BE2C (cell line): ENCODE measurements at regions not wholly inside any gene's neighbourhood (a gene's known extent, or its start where the extent isn't known, plus 50 kb on each side); places are given as distances from the start of the nearest gene placed in this dataset.

ENCODE experiments used
- DNase-seq: peaks from one replicate; pipeline ENCODE4 v3.0.0-alpha.2; 2020
- H3K27me3 ChIP-seq: fragments of 250-450 bp; sonication (Bioruptor Pico); 2 replicates; pipeline ENCODE4 v1.5.1; 2020; ENCODE audit warnings: mild to moderate bottlenecking
- H3K36me3 ChIP-seq: fragments of 250-450 bp; sonication (Bioruptor Pico); 2 replicates; pipeline ENCODE4 v1.5.1; 2020; ENCODE audit warnings: mild to moderate bottlenecking
- H3K4me1 ChIP-seq: fragments of 250-450 bp; sonication (Bioruptor Pico); 2 replicates; pipeline ENCODE4 v1.5.1; 2020
- H3K4me3 ChIP-seq: 2 replicates; pipeline ENCODE4 v1.5.1; 2011; ENCODE audit warnings: low read depth, low read length
- H3K9me3 ChIP-seq: fragments of 250-450 bp; sonication (Bioruptor Pico); 2 replicates; pipeline ENCODE4 v1.5.1; 2020
- TF ChIP-seq, protein P1 (sequence below): IDR thresholded peaks from 2 replicates; pipeline ENCODE4 v1.5.1; 2012; ENCODE audit warnings: mild to moderate bottlenecking, low read depth, low read length

GRCh38 chr3:44058868-44059203 lies 182.8 kb upstream of the TOPAZ1 start:
- Histone ChIP-seq H3K9me3 (no peaks in the 10 kb centered on the region), H3K4me3 (no peak overlapping the region), H3K27me3 (no peaks in the 10 kb centered on the region), H3K4me1 (no peaks in the 10 kb centered on the region), H3K36me3 (no peaks in the 10 kb centered on the region)
- DNase-seq: no peak
- TF ChIP-seq, protein P1, sequence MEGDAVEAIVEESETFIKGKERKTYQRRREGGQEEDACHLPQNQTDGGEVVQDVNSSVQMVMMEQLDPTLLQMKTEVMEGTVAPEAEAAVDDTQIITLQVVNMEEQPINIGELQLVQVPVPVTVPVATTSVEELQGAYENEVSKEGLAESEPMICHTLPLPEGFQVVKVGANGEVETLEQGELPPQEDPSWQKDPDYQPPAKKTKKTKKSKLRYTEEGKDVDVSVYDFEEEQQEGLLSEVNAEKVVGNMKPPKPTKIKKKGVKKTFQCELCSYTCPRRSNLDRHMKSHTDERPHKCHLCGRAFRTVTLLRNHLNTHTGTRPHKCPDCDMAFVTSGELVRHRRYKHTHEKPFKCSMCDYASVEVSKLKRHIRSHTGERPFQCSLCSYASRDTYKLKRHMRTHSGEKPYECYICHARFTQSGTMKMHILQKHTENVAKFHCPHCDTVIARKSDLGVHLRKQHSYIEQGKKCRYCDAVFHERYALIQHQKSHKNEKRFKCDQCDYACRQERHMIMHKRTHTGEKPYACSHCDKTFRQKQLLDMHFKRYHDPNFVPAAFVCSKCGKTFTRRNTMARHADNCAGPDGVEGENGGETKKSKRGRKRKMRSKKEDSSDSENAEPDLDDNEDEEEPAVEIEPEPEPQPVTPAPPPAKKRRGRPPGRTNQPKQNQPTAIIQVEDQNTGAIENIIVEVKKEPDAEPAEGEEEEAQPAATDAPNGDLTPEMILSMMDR: no peak

DNA sequence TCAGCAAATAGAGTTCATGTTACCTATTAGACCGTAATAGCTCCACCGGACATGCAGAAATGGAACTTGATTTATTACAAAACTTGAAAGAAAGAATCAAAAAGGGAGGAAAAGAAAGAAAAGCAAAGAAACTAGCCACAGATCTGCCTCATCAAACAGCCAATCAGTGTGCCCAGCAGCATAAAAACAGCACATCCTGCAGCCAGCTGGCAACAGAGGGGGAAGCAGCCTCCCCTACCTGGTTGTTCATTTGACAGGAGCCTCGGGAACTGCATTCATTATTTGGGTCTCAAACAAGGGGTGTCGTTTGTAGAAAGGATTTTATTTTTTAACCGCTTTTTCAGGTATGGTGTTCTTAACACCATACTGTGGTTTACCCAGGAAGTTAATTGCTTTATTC lies 181.5 kb upstream of the TOPAZ1 start:
- H3K36me3 ChIP-seq: no peaks in the 10 kb centered on the region
- no peaks in the 10 kb centered on the region for H3K4me1 ChIP-seq
- TF ChIP-seq, protein P1: no peak
- no peaks in the 10 kb centered on the region for H3K9me3 ChIP-seq
- no peak for DNase-seq
- H3K27me3 ChIP-seq: no peaks in the 10 kb centered on the region
- H3K4me3 ChIP-seq: no peak overlapping the region

DNA sequence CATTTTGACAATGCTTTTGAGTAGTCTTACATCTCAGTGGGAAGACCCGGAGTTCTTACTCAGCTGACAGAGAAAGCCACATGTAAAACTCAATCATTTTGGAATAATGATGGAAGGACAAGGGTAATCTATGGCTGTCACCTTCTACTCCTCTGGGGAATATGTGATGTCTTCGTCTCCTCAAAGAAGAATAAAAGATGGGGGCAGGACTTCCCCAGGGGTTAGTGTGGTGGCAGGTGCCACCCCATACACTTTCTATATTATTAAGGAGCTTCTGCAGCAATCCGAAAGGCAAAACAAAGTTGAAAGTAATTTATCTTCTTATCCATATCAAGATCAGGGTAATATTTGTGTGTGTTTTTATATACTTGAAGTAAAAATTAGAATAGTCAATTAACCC lies 180.4 kb upstream of the TOPAZ1 start:
- no peaks in the 10 kb centered on the region for H3K36me3 ChIP-seq
- H3K9me3 ChIP-seq: no peaks in the 10 kb centered on the region
- H3K4me1 ChIP-seq: no peaks in the 10 kb centered on the region
- TF ChIP-seq, protein P1: no peak
- H3K4me3 ChIP-seq: no peak overlapping the region
- no peak for DNase-seq
- H3K27me3 ChIP-seq: no peaks in the 10 kb centered on the region

- Histone ChIP-seq H3K4me1 (no peaks in the 10 kb centered on the region), H3K36me3 (no peaks in the 10 kb centered on the region), H3K27me3 (no peaks in the 10 kb centered on the region), H3K9me3 (no peaks in the 10 kb centered on the region), H3K4me3 (no peak overlapping the region)
- TF ChIP-seq, protein P1: no peak
- no peak for DNase-seq
These were observed 179.7 kb upstream of the TOPAZ1 start for GRCh38 chr3:44061961-44062360.

DNA sequence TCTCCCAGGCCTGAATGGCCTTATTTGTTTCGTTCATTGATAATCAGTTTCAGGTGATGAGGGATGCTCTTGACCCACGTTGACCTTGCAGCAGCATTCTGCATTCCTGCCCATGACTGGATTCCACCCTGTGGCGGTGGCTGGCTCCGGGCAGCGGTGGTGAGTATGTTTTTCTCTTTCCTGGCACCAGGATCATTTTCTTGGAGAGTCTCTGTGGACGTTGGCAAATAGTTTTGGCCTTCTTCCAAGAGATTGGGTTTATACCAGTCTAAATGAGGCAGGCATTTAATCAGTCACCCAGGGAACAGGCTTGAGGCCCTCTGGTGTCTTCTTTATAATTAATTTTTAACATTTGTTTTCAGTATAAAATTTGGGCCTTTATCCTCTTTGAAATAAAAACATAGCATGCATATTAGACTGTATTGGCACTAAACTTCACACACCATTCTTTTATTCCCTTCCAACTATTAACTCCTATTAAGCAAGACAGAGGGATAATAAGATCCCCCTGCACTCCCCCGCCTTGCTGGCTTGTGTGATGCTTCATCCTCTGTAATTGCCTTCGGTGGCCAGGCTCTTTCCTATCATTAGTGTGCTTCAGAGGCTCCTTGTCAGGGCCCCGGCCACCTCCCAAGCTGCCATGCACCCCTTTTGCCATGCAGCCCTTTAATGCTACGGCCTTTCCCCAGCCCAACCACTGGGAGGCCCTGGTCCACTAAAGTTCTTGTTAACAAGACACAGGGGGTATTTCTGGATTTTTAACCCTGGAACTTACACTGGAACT lies 176.2 kb upstream of the TOPAZ1 start:
- Histone ChIP-seq H3K27me3 (no peaks in the 10 kb centered on the region), H3K4me1 (no peaks in the 10 kb centered on the region), H3K4me3 (no peak overlapping the region), H3K36me3 (no peaks in the 10 kb centered on the region), H3K9me3 (no peaks in the 10 kb centered on the region)
- no peak for DNase-seq
- TF ChIP-seq, protein P1: no peak

GRCh38 chr3:44066806-44067205 lies 174.9 kb upstream of the TOPAZ1 start:
- Histone ChIP-seq H3K27me3 (no peaks in the 10 kb centered on the region), H3K36me3 (no peaks in the 10 kb centered on the region), H3K4me3 (no peak overlapping the region), H3K9me3 (no peaks in the 10 kb centered on the region), H3K4me1 (no peaks in the 10 kb centered on the region)
- TF ChIP-seq, protein P1: no peak
- no peak for DNase-seq
